Left ventricle myocardium inferior (tissue), 1 donor: ENCODE measurements at regions not wholly inside any gene's neighbourhood (a gene's known extent, or its start where the extent isn't known, plus 50 kb on each side); places are given as distances from the start of the nearest gene placed in this dataset.
"Not testable (repeated sequence)": the region's sequence is repeated elsewhere in the genome, so short reads cannot be mapped to it uniquely, and the experiment has no call there.

Experiments
- DNase-seq: peaks from one replicate; pipeline ENCODE4 v3.0.0-alpha.2; 2020
- H3K27ac ChIP-seq: fragments of 200-600 bp; replicated peaks from 2 replicates; pipeline ENCODE4 v1.8.0; 2021
- H3K27me3 ChIP-seq: fragments of 200-600 bp; 2 replicates; pipeline ENCODE4 v1.8.0; 2021; ENCODE audit warnings: low read depth
- H3K36me3 ChIP-seq: fragments of 200-600 bp; 2 replicates; pipeline ENCODE4 v1.8.0; 2021
- H3K4me1 ChIP-seq: fragments of 200-600 bp; 2 replicates; pipeline ENCODE4 v1.8.0; 2021
- H3K4me3 ChIP-seq: fragments of 200-600 bp; 2 replicates; pipeline ENCODE4 v1.8.0; 2021; ENCODE audit warnings: mild to moderate bottlenecking, moderate library complexity
- H3K9me3 ChIP-seq: fragments of 200-600 bp; replicated peaks from 2 replicates; pipeline ENCODE4 v1.8.0; 2021
- intact Hi-C: fragments of 100-400 bp; cut with micrococcal nuclease; formaldehyde crosslinking; loops from one replicate; pipeline ENCODE4 v1.11.0; 2022
- TF ChIP-seq, protein P1 (sequence below): fragments of 200-600 bp; IDR thresholded peaks from 2 replicates; pipeline ENCODE4 v1.8.0; 2021; ENCODE audit warnings: antibody characterized with exemption, mild to moderate bottlenecking, borderline replicate concordance
- donor health status: DM: no; HTN: yes; CAD: no; lungs with severe emphysema.

DNA sequence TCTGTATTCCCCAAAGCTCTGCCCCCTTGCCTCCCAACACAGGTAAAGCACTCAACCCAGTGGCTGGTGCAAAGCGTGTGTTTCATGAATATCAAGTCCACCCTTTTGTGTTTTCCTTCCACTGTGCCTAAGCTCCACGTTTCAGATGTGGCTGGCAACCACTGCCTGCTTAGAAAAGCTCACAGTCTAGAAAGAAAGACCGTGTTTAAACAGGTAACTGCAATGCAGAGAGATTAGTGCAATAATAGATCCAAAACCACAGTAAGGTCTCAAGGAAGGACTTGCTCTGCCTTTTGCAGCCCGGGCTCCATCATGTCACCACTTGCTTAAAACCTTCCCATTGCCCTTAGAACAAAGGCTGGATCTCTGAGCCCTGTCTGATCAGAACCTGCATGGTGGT lies 240.2 kb upstream of the C16orf82 start:
- no peaks in the 10 kb centered on the region for H3K9me3 ChIP-seq
- DNase-seq: no peak
- H3K27me3 ChIP-seq: peaks cover 61% of the 10 kb centered on the region
- H3K4me3 ChIP-seq: no peak overlapping the region
- intact Hi-C loops: no loop called here
- no peaks in the 10 kb centered on the region for H3K36me3 ChIP-seq
- no peaks in the 10 kb centered on the region for H3K4me1 ChIP-seq
- TF ChIP-seq, protein P1, sequence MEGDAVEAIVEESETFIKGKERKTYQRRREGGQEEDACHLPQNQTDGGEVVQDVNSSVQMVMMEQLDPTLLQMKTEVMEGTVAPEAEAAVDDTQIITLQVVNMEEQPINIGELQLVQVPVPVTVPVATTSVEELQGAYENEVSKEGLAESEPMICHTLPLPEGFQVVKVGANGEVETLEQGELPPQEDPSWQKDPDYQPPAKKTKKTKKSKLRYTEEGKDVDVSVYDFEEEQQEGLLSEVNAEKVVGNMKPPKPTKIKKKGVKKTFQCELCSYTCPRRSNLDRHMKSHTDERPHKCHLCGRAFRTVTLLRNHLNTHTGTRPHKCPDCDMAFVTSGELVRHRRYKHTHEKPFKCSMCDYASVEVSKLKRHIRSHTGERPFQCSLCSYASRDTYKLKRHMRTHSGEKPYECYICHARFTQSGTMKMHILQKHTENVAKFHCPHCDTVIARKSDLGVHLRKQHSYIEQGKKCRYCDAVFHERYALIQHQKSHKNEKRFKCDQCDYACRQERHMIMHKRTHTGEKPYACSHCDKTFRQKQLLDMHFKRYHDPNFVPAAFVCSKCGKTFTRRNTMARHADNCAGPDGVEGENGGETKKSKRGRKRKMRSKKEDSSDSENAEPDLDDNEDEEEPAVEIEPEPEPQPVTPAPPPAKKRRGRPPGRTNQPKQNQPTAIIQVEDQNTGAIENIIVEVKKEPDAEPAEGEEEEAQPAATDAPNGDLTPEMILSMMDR: no peak
- H3K27ac ChIP-seq: no peak overlapping the region

DNA sequence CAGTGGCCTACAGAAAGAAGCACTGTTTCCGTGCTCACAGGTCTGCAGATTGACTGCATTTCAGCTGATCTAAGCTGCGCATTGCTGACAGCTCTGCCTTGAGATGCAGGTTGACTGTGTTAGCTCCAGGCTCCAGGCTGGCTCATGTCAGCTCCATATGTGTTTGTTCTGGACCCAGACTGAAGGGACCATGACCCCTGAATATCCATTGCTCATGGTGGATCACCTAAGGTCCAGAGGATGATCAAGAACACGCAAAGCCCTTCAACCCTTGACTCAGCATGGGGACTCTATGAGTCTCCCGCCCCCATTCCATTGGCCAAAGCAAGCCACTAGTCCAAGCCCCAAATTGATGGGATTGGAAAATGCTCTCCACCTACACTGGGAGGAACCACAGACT lies 239.3 kb upstream of the C16orf82 start:
- Histone ChIP-seq H3K9me3 (no peaks in the 10 kb centered on the region), H3K4me3 (no peak overlapping the region), H3K27ac (no peak overlapping the region), H3K27me3 (peaks cover 57% of the 10 kb centered on the region), H3K36me3 (no peaks in the 10 kb centered on the region), H3K4me1 (no peaks in the 10 kb centered on the region)
- TF ChIP-seq, protein P1: no peak
- intact Hi-C loops: no loop called here
- no peak for DNase-seq

DNA sequence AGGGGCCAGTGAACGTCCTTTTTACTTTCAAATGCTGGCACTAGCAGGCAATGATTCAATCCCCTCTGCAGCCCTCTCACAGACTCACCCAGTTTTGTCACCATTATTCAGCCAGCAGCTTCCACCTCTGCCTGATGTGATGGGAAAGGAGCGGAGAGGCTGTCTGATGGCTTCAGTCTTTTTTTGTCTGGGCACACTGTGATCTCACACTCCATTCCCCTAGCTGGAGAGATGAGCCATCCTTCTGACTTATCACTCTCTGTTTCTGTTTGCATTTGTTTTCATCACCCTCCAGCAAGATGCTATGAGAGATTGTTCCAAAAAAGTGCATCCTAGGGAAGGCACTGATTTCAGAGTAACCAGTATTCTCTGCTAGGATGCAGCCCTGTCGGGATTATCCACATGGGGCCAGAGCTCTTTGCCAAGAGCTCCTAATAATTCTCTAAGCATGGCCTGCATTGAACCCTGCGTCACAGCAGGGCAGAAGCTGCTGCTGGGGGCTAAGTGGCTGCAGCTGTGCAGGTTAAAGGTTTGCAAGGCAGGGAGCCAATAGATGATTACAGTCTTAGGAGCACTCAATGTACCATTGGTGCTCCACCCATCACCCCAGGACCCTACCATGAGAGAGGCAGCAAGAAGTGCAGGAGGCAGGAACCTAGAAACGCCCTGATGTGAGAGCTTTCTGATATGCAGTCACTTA lies 236.1 kb upstream of the C16orf82 start:
- intact Hi-C loops: no loop called here
- H3K36me3 ChIP-seq: no peaks in the 10 kb centered on the region
- H3K27ac ChIP-seq: peak overlapping the region; percentile 7
- H3K9me3 ChIP-seq: peaks cover 4% of the 10 kb centered on the region
- no peak overlapping the region for H3K4me3 ChIP-seq
- no peaks in the 10 kb centered on the region for H3K4me1 ChIP-seq
- H3K27me3 ChIP-seq: peaks cover 49% of the 10 kb centered on the region
- TF ChIP-seq, protein P1: no peak
- DNase-seq: no peak

DNA sequence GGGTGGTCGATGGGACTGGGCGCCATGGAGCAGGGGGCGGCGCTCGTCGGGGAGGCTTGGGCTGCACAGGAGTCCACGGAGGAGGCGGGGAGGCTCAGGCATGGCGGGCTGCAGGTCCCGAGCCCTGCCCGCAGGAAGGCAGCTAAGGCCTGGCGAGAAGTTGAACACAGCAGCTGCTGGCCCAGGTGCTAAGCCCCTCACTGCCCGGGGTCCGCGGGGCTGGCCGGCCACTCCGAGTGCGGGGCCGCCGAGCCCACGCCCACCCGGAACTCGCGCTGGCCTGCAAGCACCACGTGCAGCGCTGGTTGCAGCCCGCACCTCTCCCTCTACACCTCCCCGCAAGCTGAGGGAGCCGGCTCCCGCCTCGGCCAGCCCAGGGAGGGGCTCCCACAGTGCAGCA lies 230.6 kb upstream of the C16orf82 start:
- intact Hi-C loops, H3K9me3 ChIP-seq, H3K27me3 ChIP-seq, H3K27ac ChIP-seq, H3K4me3 ChIP-seq, DNase-seq, H3K36me3 ChIP-seq, H3K4me1 ChIP-seq: not testable (repeated sequence)

DNA sequence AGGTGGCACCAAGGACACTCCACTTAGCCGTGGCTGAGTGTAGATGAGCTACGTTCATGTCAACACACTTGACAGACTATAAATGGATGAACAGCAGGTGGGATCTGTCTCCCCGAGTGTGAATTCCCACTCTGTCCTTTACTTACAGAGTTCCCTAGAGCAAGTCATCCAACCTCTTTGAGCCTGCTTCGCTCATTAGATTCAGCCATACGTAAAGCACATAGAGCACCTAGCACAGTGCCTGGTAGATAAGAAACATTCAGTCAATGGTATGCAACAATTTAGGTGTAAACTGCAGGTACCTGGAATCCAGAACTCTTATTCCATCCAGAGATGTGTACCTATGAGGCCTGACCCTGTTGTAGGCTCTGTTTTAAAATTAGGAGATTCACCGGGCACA lies 227.8 kb upstream of the C16orf82 start:
- no peaks in the 10 kb centered on the region for H3K27me3 ChIP-seq
- DNase-seq: no peak
- TF ChIP-seq, protein P1: no peak
- H3K9me3 ChIP-seq: peaks cover 4% of the 10 kb centered on the region
- H3K27ac ChIP-seq: no peak overlapping the region
- H3K4me1 ChIP-seq: no peaks in the 10 kb centered on the region
- H3K4me3 ChIP-seq: no peak overlapping the region
- H3K36me3 ChIP-seq: no peaks in the 10 kb centered on the region
- intact Hi-C loops: no loop called here

DNA sequence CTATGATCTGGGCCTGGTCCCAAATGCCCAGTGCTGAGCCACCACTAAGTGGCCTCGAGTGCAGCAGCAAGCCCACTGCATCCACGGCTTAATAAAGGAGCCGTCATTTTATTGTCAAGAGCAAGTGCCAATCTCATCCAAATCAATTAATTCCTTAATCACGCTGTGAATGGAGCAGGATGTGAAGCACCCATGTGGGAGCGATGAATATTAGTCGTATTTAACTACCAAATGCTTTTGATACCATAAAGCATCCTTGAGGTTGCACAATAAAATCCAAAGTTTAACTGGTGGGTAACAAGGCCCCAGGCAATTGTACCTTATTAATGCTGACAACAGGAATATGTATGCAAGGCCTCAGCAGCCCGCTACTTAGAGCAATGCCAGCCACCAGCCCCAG lies 226.0 kb upstream of the C16orf82 start:
- no peak overlapping the region for H3K27ac ChIP-seq
- no peaks in the 10 kb centered on the region for H3K27me3 ChIP-seq
- H3K4me1 ChIP-seq: no peaks in the 10 kb centered on the region
- TF ChIP-seq, protein P1: no peak
- intact Hi-C loops: no loop called here
- no peaks in the 10 kb centered on the region for H3K9me3 ChIP-seq
- no peaks in the 10 kb centered on the region for H3K36me3 ChIP-seq
- no peak overlapping the region for H3K4me3 ChIP-seq
- DNase-seq: no peak
